HG03342 (cell line): ENCODE measurements at regions not wholly inside any gene's neighbourhood (a gene's known extent, or its start where the extent isn't known, plus 50 kb on each side); places are given as distances from the start of the nearest gene placed in this dataset.
"Not testable (repeated sequence)": the region's sequence is repeated elsewhere in the genome, so short reads cannot be mapped to it uniquely, and the experiment has no call there.

Experiments
- ATAC-seq: cut with Tn5 transposase; IDR thresholded peaks from one replicate; pipeline ENCODE4 v1.9.1; 2021; ENCODE audit warnings: mild to moderate bottlenecking, moderate library complexity; ENCODE audit not compliant: unreplicated experiment

DNA sequence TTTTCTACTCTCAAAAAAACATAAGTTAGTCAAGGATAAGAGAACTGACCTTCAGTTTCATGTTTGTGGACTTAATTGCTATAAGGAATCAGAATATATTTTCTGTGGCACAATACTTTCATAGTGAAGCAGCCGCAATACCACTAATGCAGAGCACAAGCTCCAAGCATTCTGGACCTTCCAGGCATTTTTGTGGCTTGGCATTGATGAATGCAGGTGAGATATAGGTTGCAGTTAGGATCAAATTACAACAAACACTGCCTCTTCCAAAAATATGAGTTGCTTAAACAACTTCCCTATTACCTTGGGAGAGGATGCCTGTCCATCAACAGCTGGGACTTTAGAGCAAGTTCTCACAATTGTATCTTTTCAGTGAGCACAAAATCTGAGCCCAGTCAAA lies 162.8 kb upstream of the RSPO3 start:
- no peak for ATAC-seq

DNA sequence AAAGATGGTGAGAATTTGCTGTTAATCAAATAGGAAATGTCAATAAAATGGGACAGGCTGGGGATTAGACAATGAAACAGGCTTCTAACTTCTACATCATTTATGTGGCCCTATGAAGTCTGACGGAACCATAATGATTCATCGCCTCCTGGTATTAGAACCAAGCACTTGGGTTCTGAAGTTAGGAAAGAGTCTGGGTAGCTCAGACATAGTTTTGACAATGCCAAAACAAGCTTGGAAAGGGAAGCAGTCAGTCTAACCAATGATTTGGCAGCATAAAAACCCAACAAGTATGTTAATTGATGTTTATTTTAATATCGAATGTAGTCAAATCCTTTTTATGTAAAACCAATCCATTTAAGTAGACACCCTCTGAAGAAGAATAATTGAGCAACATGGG lies 160.8 kb upstream of the RSPO3 start:
- no peak for ATAC-seq

DNA sequence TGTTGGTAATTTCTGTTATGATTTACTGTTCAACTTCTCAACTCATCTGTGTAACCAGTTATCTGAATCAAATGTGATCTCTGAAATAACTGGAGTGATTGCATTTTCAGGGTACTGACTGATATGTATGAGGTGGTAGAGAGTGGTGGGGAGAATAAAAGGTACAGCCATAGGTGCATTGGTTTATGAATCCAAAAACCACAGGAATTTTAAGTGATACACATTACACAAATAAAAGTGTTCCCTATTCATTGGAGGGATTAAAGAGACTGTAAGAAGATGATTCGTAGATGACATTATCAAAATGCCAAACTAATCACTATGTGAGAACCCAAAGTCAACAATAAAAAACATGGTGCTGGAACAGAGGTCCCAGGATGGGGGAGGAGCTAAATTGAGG lies 158.7 kb upstream of the RSPO3 start:
- no peak for ATAC-seq

DNA sequence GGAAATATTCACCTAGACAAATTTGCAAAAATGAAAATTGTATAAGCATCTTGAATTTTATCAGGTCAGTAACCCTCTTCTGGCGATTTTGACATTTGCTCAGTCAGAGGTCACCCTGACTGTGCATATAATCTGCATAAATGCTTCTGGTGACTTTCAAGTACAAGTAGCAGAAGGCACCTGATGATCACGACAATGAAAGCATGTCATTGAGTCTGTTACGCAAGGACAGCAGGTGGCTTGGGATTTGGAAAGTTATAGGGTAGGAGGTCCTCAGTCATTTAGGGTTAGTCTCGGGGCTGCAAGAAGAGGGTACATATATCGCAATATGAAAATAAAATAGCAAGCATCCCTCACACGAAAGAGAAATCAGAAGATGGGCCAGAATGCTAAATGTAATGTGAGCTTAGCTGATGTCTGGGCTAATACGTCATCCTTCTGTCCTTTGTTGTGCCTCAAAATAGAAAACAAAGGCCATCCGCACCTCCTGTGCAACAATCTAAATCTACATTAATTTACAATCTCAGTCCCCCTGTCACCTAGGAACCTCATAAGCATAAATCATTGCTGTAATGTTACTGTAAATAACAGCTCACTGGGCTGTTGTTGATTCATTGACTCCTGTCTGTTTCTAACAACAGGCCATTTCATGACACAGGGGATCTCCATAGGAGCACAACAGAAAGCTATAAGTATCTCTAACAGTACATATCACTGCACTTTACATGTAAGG lies 155.2 kb upstream of the RSPO3 start:
- ATAC-seq: no peak

DNA sequence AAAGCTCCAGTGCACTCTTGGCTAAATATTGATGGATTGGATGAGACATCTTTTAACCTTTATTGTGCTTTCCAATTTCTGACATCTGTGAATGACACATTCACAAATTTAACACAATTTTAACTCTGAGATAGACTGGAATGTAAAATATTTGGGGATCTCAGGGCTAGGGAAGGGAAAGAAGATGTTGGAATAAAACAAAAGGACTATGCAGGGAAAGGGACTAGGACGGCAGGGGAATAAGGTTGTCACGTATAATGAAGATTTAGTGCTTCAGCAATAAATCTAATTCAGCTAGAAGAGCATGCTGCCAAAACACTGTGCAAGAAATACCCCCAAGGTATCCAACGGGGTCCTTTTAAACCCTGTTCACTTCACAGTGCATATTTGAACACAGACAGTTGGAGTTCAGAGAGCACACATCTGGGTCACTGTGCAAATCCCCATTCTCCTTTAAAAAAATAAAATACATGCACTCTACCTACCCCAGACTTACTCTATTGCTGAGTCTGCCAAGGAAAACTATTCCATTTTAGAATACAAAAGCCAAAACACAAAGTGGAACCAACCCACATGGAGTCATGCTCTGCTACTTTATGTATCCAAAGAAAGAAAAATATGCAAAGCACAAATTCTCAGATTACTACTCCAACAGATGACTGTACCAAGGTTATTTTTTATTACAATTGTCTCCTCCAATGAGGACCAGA lies 151.0 kb upstream of the RSPO3 start:
- ATAC-seq: no peak

DNA sequence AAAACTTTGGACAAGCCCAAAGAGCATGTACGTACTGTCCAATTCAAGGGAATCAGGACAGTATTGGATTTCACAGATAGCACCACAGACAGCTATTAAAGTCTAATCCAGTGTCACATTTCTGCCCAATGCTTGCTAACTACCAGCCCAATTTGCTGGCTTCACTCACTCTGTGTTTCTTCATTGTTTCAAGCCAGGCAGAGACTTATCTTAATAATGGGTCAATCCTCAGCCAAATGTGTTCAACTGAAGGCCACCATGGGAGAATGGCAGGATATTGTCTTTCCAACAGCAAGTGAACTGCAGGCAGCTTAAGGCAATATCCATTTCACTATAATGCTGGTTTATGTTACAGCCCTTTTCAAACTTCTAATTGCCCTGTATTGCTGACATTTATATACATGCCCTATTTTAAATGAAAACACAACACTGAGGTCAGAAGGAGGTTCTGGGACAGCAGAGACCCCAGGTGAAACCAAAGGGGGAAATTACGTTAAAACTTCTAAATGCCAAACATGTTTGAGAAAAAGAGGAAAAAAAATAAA lies 142.1 kb upstream of the RSPO3 start:
- no peak for ATAC-seq

DNA sequence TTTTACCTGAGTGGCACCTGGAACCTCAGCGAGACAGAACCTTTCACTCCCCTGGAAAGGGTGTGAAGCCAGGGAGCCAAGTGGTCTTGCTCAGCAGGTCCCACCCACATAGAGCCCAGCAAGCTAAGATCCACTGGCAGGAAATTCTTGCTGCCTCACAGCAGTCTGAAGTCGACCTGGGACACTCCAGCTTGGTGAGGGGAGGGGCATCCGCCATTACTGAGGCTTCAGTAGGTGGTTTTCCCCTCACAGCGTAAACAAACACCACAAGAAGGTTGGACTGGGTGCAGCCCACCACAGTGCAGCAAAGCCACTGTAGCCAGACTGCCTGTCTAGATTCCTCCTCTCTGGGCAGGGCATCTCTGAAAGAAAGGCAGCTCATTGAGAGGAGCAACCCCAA lies 134.7 kb upstream of the RSPO3 start:
- no peak for ATAC-seq

DNA sequence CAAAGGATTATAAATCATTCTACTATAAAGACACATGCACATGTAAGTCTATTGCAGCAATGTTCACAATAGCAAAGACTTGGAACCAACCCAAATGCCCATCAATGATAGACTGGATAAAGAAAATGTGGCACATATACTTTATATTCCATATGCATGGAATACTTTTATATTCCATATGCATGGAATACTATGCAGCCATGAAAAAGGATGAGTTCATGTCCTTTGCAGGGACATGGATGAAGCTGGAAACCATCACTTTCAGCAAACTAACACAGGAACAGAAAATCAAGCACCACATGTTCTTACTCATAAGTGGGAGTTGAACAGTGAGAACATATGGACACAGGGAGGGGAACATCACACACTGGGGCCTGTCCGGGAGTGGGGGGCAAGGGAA lies 130.3 kb upstream of the RSPO3 start:
- ATAC-seq: not testable (repeated sequence)

DNA sequence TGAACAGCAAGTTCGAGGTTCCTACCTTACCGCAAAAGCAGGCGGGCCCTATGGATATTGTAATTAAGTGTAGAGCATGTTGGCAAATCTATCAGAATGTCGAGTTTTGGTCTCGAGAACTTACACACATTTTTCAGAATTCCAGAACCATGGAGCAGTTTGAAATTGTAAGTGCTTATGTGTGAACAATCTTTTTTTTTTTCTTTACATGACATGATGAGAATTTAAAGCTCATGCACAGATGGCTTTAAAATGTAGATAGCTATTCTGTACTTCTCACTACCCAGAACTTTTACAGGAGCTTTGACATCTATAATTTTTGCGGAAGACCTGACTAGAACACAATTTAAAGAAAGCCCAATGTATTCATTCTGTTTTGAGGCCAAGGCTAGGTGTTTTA lies 117.8 kb upstream of the RSPO3 start:
- ATAC-seq: no peak

DNA sequence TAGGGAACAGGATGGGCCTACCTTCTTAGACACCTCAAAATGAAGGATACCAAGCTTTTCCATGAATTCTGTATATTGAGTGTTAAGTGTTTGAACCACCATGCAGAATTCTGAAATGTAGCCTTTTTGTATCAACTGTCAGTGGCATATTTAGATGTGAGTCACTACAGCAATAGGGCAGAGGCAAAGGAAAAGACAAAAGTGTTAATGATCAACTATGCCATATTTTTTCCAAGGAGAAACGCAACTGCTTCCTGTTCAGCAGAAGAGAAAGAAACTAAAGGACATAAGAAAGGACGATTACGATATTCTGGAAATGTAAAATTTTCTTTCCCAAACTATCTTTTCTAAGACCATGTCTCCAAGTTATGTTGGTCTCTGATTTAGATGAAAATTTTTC lies 104.6 kb upstream of the RSPO3 start:
- ATAC-seq: no peak

DNA sequence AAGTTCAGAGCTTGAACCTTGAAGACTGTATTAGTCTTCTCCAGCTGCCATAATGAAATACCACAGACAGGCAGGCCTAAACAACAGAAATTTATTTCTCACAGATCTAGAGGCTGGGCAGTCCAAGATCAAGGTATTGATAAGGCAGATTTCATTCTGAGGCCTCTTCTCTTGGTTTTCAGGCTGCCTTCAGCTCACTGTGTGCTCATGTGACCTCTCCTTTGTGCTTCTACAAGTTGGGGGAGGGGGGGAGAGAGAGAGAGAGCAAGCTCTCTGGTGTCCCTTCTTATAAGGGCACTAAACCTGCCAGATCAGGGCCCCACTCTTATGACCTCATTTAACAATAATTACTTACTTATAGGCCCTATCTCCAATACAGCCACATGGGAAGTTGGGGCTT lies 102.6 kb upstream of the RSPO3 start:
- no peak for ATAC-seq

DNA sequence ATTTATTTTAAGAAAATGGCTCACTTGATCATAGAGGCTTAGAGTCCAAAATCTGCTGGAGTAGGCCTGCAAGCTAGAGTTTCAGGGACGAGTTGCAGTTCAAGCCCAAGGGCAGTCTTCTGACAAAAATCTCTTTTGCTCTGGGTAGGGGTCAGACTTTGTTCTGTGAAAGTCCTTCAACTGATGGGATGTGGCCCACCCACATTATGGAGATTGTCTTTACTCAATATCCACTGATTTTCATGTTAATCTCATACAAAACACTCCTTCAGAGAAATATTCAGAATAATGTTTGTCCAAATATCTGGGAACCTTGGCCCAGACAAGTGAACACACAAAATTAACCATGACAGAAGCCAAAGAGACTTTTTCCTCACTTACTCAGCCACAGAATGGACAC lies 98.6 kb upstream of the RSPO3 start:
- ATAC-seq: no peak

DNA sequence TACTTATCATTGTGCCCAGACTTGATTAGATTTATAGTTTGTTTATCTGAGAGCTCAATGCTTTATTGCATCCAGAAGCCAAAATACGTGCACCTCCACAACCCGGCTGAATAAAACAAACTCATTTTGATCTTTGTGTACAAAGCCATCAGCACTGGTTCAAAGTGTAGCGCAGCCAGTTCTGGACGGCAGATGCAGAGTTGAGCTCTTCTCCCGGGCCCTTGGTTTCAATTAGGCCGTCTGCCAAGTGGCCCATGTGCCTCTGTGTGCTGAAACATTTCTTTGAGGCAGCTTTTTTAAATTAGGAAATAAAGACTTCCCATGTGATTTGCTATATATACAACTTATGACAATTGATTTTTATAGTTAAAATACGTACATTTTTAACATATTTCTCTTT lies 96.2 kb upstream of the RSPO3 start:
- no peak for ATAC-seq

DNA sequence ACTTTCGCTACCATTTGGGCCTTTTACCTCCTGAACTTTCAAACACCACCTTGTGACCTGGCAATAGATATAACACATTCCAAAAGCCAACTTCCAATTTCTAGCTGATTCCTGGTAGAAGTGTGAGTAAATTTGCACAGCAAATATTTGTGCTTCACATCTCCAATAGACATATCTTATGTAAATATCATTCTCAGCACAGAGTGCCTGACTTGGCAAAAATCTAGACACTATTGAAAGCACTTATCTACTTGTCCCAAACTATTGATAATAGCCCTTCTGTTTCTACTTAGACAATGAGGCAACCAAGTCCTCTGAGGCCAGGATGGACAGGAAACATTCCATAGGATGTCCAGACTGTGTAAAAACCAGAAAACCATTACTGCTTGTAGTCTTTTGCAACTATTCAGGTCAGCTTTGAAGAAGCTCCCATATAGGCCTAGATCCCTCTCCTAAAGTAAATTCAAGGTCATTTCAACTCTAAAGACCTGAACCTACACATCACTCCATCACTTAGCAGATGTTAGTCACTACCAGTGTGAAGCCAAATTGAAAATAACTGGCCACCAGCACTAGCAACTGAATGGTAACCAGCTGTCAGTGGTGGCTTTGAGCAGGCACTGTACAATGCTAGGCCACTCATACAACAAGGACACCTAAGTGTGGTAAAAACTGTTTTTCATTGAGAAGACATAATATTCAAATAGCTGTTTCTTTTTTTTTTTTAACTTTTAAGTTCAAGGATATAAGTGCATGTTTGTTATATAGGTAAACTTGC lies 95.3 kb upstream of the RSPO3 start:
- ATAC-seq: no peak

DNA sequence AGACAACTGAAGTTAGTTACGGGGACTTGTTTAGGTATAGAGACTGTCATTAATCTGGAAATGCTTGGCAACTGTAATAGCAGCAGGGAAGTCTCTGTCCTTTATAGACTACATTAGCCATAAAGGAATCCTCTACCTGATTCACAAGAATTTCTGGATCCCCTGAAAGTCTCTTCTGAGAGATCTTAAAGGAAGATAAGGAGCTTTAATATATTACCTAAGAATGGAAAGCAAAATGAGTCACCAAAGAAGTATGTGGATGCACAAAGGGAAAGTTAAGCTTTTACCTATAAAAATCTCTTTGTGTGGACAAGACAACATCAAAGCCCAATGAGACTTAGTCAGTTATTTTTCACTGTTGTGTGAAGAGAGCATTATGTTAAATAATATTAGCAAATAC lies 92.2 kb upstream of the RSPO3 start:
- ATAC-seq: no peak

DNA sequence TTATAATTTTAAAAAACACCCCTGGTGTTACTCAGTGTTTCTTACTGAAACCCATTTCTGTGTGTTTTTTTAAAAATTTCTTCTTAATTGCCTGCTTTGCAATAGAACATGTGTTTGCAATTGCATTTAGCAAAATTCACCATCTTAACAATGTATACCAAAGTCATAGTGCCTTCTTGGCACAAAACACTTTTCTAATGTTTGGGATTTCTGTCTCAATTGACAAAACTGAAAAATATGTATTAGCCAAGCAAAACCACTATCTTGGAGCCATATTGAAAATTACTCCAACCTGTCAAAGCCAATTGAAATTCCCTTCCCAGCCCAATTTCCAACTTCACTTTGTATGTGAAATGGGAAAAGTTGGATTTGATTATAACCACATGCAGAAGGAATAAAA lies 88.4 kb upstream of the RSPO3 start:
- no peak for ATAC-seq

DNA sequence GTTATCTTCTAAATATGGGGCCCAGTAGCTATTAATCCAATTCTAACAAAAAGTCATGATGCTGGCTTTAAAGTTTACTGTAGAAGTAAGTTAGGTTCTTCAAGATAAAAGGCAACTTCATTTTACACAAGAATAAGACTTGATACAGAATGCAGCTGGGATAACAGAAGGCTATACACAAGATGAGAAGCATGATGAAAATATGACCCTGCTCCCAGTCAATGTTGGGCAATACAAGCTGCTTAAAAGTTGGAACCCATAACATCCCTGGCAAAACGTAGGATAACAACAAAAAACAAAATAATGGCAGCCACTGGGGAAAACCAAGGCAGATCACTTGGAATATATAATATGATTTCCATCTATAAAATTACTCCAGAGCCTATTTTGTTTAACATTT lies 87.6 kb upstream of the RSPO3 start:
- no peak for ATAC-seq

DNA sequence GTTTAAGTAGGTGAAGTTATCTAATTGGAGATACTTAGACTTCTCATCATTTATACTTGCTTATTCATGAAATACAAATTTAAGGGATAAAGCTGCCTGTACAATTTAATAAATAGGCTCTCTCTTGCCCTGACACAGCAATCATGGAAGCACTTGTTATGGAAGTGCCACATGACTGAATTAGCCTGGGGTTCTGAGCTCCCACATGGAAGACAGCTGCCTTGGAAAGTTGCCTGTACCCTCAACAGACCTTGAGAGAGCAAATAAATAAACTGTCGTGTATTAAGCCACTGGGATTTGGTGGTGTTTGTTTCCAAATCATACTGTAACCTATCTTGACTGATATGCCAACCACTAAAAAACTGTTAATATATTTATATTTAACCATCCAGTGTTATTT lies 87.0 kb upstream of the RSPO3 start:
- ATAC-seq: no peak

DNA sequence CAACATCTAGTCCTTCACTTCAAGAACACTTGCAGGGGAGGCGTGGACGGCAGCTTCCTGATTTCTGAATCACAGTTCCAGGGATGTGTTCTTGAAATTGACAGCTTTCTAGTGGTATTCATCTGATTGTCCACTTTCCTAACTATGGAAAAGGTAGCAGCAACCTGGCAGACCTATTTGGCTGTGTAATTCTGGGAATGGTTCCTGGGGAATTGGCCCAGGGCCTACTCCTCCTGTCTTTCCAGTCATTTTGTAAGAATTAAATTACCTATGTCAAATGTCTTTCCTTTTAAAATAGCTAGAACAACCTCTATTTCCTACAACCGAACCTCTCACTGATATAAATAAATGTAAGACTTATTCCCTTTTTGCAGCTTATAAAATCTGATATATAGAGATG lies 85.5 kb upstream of the RSPO3 start:
- no peak for ATAC-seq

DNA sequence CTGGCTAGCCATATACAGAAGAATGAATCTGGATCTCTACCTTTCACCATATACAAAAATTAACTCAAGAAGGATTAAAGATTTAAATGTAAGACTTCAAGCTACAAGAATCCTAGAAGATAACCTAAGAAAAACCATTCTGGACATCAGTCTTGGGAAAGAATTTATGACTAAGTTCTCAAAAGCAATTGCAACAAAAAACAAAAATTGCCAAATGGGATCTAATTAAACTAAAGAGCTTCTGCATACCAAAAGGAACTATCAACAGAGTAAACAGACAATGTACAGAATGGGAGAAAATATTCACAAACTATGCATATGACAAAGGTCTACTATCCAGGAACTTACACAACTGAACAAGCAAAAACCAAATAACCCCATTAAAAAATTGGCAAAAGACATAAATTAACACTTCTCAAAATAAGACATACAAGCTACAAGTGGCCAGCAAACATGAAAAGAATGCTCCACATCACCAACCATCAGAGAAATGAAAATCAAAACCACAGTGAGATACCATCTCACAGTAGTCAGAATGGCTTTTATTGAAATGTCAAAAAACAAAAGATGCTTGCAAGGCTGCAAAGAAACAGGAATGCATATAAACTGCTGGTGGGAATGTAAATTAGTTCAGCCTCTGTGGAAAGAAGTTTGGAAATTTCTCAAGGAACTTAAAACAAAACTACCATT lies 66.8 kb upstream of the RSPO3 start:
- no peak for ATAC-seq
